ENCODE measurements at regions not wholly inside any gene's neighbourhood (a gene's known extent, or its start where the extent isn't known, plus 50 kb on each side); places are given as distances from the start of the nearest gene placed in this dataset.

DNA sequence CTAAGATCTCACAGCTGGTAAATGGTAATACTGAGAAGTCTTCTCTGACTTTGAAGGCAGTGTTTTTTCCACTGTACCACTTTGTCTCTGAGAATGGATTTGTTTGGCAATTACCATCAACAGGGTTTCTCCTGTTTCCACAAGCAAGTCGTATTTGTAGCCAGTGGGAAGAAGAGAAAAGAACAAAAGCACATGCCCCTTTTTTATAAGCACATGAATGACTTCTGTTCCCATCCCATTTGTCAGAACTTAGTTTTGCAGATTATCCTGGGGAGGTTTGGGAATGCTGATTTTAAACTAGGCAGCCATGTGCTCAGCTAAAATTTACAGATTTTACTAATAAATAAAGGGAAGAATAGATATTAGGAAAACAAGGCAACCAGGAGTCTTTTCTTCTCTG lies 92.9 kb upstream of the ZSWIM2 start:
- TF ChIP-seq, protein P1, sequence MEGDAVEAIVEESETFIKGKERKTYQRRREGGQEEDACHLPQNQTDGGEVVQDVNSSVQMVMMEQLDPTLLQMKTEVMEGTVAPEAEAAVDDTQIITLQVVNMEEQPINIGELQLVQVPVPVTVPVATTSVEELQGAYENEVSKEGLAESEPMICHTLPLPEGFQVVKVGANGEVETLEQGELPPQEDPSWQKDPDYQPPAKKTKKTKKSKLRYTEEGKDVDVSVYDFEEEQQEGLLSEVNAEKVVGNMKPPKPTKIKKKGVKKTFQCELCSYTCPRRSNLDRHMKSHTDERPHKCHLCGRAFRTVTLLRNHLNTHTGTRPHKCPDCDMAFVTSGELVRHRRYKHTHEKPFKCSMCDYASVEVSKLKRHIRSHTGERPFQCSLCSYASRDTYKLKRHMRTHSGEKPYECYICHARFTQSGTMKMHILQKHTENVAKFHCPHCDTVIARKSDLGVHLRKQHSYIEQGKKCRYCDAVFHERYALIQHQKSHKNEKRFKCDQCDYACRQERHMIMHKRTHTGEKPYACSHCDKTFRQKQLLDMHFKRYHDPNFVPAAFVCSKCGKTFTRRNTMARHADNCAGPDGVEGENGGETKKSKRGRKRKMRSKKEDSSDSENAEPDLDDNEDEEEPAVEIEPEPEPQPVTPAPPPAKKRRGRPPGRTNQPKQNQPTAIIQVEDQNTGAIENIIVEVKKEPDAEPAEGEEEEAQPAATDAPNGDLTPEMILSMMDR (IDR thresholded peaks at IDR 0.05; ENCODE audit: unreplicated experiment) = no peak
- Mint-ChIP-seq H3K27ac (no peak overlapping the region), H3K4me1 (ENCODE audit: low read depth) (peaks cover 4% of the 10 kb centered on the region), H3K9me3 (ENCODE audit: low read depth) (no peaks in the 10 kb centered on the region), H3K36me3 (ENCODE audit: insufficient read depth) (no peaks in the 10 kb centered on the region), H3K27me3 (no peaks in the 10 kb centered on the region), H3K4me3 (ENCODE audit: low read depth) (no peak overlapping the region)
- DNase-seq (ENCODE audit: low spot score, unreplicated experiment) = no peak

DNA sequence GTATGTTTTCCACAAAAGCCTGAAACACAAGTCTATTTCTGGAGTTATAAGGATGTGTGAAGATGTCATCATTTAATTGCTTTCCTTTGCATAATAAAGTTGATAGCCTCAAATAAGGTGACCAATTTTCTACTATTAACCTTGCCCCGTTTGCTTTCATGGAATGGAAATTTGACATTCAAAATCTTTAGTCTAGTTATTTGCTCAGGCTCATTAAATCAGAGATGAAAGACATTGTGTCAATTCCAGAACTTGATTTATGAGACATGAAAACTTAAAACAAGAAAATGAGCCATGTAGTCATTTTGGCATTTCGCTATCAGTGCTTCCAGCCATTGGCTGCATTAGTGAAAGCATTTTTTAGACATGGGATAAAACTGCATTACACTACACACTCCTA lies 91.5 kb upstream of the ZSWIM2 start:
- TF ChIP-seq, protein P1 (IDR thresholded peaks at IDR 0.05; ENCODE audit: unreplicated experiment) = no peak
- Mint-ChIP-seq H3K9me3 (ENCODE audit: low read depth) (no peaks in the 10 kb centered on the region), H3K36me3 (ENCODE audit: insufficient read depth) (no peaks in the 10 kb centered on the region), H3K4me1 (ENCODE audit: low read depth) (peaks cover 6% of the 10 kb centered on the region), H3K27me3 (no peaks in the 10 kb centered on the region), H3K4me3 (ENCODE audit: low read depth) (no peak overlapping the region), H3K27ac (no peak overlapping the region)
- no peak for DNase-seq (ENCODE audit: low spot score, unreplicated experiment)

DNA sequence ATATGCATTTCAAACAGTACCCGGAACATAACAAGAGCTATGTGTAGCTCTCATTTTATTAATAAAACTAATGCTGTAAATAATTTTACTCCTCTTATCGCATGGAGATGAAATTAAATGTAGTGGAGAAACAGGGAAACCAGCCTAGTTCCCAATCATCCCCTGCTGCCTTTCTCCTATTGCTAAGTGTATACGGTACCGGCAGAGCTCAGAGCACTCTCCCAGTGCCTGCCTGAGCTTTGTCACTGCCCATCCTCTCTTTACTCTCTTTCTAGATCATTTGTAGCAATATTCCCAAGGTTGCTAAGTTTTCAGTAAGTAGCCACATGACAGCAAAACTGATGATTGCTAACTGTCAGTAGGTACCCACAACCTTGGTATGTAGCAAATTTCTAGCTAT lies 85.5 kb upstream of the ZSWIM2 start:
- TF ChIP-seq, protein P1 (IDR thresholded peaks at IDR 0.05; ENCODE audit: unreplicated experiment) = no peak
- Mint-ChIP-seq H3K27ac (no peak overlapping the region), H3K36me3 (ENCODE audit: insufficient read depth) (no peaks in the 10 kb centered on the region), H3K4me3 (ENCODE audit: low read depth) (no peak overlapping the region), H3K9me3 (ENCODE audit: low read depth) (peaks cover 4% of the 10 kb centered on the region), H3K27me3 (no peaks in the 10 kb centered on the region), H3K4me1 (ENCODE audit: low read depth) (peaks cover 6% of the 10 kb centered on the region)
- DNase-seq (ENCODE audit: low spot score, unreplicated experiment) = no peak

DNA sequence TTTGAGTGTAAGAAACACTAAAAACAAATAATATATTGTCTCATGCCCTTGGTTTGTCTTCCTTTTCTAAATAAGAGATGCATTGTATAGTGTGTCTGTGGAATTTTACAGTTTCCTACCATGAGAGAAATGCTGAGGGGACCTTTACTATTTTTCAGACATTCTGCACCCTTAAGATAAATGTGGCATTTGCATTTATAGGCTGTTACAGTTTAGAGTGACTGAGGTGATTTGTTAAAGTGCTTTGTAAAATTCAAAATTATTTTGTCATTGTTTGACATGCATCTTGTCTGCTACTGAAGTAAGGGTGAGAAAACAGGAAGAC lies 78.9 kb upstream of the ZSWIM2 start:
- TF ChIP-seq, protein P1 (IDR thresholded peaks at IDR 0.05; ENCODE audit: unreplicated experiment) = no peak
- H3K4me1 Mint-ChIP-seq (ENCODE audit: low read depth) = no peaks in the 10 kb centered on the region
- DNase-seq (ENCODE audit: low spot score, unreplicated experiment) = no peak
- no peak overlapping the region for H3K4me3 Mint-ChIP-seq (ENCODE audit: low read depth)
- no peaks in the 10 kb centered on the region for H3K27me3 Mint-ChIP-seq
- H3K36me3 Mint-ChIP-seq (ENCODE audit: insufficient read depth) = no peaks in the 10 kb centered on the region
- H3K27ac Mint-ChIP-seq = no peak overlapping the region
- peaks cover 4% of the 10 kb centered on the region for H3K9me3 Mint-ChIP-seq (ENCODE audit: low read depth)

DNA sequence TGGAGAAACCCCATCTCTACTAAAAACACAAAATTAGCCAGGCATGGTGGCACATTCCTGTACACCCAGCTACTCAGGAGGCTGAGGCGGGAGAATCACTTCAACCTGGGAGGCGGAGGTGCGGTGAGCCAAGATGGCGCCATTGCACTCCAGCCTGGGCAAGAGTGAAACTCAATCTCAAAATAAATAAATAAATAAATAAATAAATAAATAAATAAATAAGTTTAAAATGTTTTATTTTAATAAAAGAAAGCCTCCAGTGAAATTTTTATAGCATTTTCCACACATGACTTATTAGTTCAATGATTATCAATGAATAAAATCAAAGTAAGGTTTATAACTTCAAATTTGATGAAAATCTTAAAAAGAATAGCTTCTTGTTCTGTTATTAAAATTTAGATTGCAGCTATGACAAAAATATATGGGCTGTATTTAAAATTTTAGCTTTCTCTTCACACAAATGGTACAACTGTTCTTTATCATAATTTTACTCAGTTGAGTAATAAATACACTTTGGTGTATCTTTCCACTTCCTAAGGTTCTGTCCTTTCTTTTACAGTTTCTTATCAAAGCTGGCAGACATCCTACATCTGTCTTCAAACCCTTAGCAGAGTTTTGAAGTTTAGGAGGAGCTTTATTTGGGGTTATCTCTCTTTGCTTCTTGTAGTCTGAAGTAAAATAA lies 78.4 kb upstream of the ZSWIM2 start:
- Mint-ChIP-seq H3K36me3 (ENCODE audit: insufficient read depth) (no peaks in the 10 kb centered on the region), H3K27me3 (no peaks in the 10 kb centered on the region), H3K9me3 (ENCODE audit: low read depth) (peaks cover 4% of the 10 kb centered on the region), H3K4me1 (ENCODE audit: low read depth) (no peaks in the 10 kb centered on the region), H3K4me3 (ENCODE audit: low read depth) (no peak overlapping the region), H3K27ac (no peak overlapping the region)
- TF ChIP-seq, protein P1 (IDR thresholded peaks at IDR 0.05; ENCODE audit: unreplicated experiment) = no peak
- DNase-seq (ENCODE audit: low spot score, unreplicated experiment) = no peak
